Hepatocyte (in vitro differentiated cells): ENCODE measurements at regions not wholly inside any gene's neighbourhood (a gene's known extent, or its start where the extent isn't known, plus 50 kb on each side); places are given as distances from the start of the nearest gene placed in this dataset.

Experiments used
- DNase-seq: peaks from one replicate; pipeline ENCODE4 v3.0.0-alpha.2; 2016; ENCODE audit warnings: low spot score
- H2AFZ ChIP-seq: fragments of 200-600 bp; sonication (generic); 2 replicates; pipeline ENCODE4 v1.6.0; 2016; ENCODE audit warnings: antibody characterized with exemption, mild to moderate bottlenecking
- H3K27ac ChIP-seq: fragments of 200-600 bp; sonication (generic); 2 replicates; pipeline ENCODE4 v1.5.1; 2016; ENCODE audit warnings: mild to moderate bottlenecking
- H3K27me3 ChIP-seq: fragments of 200-600 bp; sonication (generic); 2 replicates; pipeline ENCODE4 v1.6.1; 2016
- H3K36me3 ChIP-seq: fragments of 200-600 bp; sonication (generic); replicated peaks from 2 replicates; pipeline ENCODE4 v1.5.1; 2016; ENCODE audit warnings: low read depth; ENCODE audit not compliant: insufficient read depth
- H3K4me1 ChIP-seq: fragments of 200-600 bp; sonication (generic); 2 replicates; pipeline ENCODE4 v1.5.1; 2016; ENCODE audit warnings: mild to moderate bottlenecking, moderate library complexity; ENCODE audit not compliant: insufficient read depth
- H3K4me2 ChIP-seq: fragments of 200-600 bp; sonication (generic); 2 replicates; pipeline ENCODE4 v1.6.0; 2016
- H3K4me3 ChIP-seq: fragments of 200-600 bp; sonication (generic); 2 replicates; pipeline ENCODE4 v1.5.1; 2016; ENCODE audit warnings: mild to moderate bottlenecking
- H3K79me2 ChIP-seq: fragments of 200-600 bp; sonication (generic); 2 replicates; pipeline ENCODE4 v1.6.0; 2017; ENCODE audit warnings: mild to moderate bottlenecking
- H3K9me2 ChIP-seq: fragments of 200-600 bp; sonication (generic); replicated peaks from 2 replicates; pipeline ENCODE4 v1.6.0; 2017; ENCODE audit warnings: mild to moderate bottlenecking; ENCODE audit not compliant: insufficient read depth
- H3K9me3 ChIP-seq: fragments of 200-600 bp; sonication (generic); 2 replicates; pipeline ENCODE4 v1.5.1; 2016; ENCODE audit warnings: low read depth, mild to moderate bottlenecking
- H4K20me1 ChIP-seq: fragments of 200-600 bp; sonication (generic); 2 replicates; pipeline ENCODE4 v1.6.0; 2016; ENCODE audit warnings: mild to moderate bottlenecking; ENCODE audit not compliant: insufficient read depth, poor library complexity, severe bottlenecking
- EZH2 ChIP-seq: fragments of 200-600 bp; sonication (generic); IDR thresholded peaks from 2 replicates; pipeline ENCODE4 v1.6.1; 2016; ENCODE audit warnings: antibody characterized with exemption, mild to moderate bottlenecking, borderline replicate concordance
- EZH2phosphoT487 ChIP-seq: fragments of 200-600 bp; sonication (generic); IDR thresholded peaks from one replicate; pipeline ENCODE4 v1.6.1; 2018; ENCODE audit warnings: antibody characterized with exemption, mild to moderate bottlenecking, low read depth, moderate library complexity; ENCODE audit not compliant: unreplicated experiment, severe bottlenecking
- WGBS: methylation state at CpG from one replicate; pipeline ENCODE4 v1.1.6; 2016; ENCODE audit warnings: low lambda C conversion rate; ENCODE audit errors: missing lambda C conversion rate; 5-methylcytosine and 5-hydroxymethylcytosine counted together
- TF ChIP-seq, protein P1 (sequence below): fragments of 200-600 bp; sonication (generic); IDR thresholded peaks from 2 replicates; pipeline ENCODE4 v1.5.1; 2016; ENCODE audit warnings: antibody characterized with exemption, mild to moderate bottlenecking; ENCODE audit not compliant: poor library complexity

DNA sequence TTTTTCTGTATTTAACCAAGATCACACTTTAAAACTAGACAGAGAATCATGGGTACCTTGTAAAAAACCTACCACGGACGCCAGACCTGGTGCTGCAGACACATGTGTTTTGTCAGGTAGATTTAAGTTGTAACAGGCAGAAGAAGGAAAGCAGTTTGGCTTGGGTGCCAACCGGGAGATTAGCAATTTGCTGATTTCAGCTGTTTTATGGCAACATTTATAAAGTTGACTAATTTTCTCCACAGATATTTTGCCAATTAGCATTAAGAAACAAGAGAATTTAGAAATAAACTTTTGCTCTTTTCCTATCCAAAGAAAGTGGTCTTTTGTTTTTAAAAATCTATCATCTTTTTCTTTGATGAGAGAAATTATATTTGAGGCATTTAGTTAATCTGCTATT lies 76.3 kb upstream of the STOX2 start:
- H3K9me3 ChIP-seq: no peaks in the 10 kb centered on the region
- H3K27me3 ChIP-seq: no peaks in the 10 kb centered on the region
- no peak overlapping the region for H3K4me3 ChIP-seq
- no peak for DNase-seq
- H2AFZ ChIP-seq: no peak overlapping the region
- no peaks in the 10 kb centered on the region for H3K36me3 ChIP-seq
- H3K9me2 ChIP-seq: no peaks in the 10 kb centered on the region
- H3K4me2 ChIP-seq: no peak overlapping the region
- H4K20me1 ChIP-seq: no peaks in the 10 kb centered on the region
- no peak for TF ChIP-seq EZH2
- TF ChIP-seq, protein P1, sequence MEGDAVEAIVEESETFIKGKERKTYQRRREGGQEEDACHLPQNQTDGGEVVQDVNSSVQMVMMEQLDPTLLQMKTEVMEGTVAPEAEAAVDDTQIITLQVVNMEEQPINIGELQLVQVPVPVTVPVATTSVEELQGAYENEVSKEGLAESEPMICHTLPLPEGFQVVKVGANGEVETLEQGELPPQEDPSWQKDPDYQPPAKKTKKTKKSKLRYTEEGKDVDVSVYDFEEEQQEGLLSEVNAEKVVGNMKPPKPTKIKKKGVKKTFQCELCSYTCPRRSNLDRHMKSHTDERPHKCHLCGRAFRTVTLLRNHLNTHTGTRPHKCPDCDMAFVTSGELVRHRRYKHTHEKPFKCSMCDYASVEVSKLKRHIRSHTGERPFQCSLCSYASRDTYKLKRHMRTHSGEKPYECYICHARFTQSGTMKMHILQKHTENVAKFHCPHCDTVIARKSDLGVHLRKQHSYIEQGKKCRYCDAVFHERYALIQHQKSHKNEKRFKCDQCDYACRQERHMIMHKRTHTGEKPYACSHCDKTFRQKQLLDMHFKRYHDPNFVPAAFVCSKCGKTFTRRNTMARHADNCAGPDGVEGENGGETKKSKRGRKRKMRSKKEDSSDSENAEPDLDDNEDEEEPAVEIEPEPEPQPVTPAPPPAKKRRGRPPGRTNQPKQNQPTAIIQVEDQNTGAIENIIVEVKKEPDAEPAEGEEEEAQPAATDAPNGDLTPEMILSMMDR: no peak
- TF ChIP-seq EZH2phosphoT487: no peak
- H3K4me1 ChIP-seq: peaks cover 1% of the 10 kb centered on the region
- WGBS: 49% methylated on average over 3 of the region's 3 CpGs
- H3K79me2 ChIP-seq: no peaks in the 10 kb centered on the region
- no peak overlapping the region for H3K27ac ChIP-seq

DNA sequence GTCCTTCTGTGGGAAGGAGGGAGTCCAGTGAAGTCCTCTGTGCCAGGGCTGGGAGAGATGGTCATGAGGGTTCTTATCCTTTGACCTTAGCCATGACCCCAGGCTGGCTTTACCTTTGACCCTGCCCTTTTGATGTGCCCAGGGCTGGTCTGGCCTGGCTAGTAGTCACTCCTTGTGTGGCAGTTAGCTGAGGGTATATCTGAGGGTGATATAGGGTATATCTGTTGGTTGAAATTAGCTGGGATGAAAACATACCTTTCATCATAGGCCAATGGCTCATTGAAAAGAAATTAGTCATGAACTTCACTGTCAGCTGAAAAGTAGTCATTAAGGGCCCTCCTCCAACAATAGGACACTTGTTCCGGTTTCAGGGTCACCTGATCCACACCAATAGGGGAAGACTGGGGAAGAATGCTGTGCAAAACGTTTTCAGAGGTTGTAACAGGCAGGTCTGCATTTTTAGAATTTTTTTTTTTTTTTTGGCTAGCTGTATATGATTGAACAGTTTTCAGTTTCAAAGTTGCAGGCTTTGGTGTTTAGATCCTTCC lies 74.6 kb upstream of the STOX2 start:
- H3K4me3 ChIP-seq: no peak overlapping the region
- H3K79me2 ChIP-seq: no peaks in the 10 kb centered on the region
- H3K27ac ChIP-seq: peak overlapping the region; percentile 53
- no peaks in the 10 kb centered on the region for H3K27me3 ChIP-seq
- H3K4me1 ChIP-seq: no peaks in the 10 kb centered on the region
- H4K20me1 ChIP-seq: no peaks in the 10 kb centered on the region
- TF ChIP-seq, protein P1: no peak
- TF ChIP-seq EZH2phosphoT487 (no peak), EZH2 (no peak)
- no peaks in the 10 kb centered on the region for H3K9me3 ChIP-seq
- no peak for DNase-seq
- no peak overlapping the region for H2AFZ ChIP-seq
- H3K36me3 ChIP-seq: no peaks in the 10 kb centered on the region
- no peaks in the 10 kb centered on the region for H3K9me2 ChIP-seq
- H3K4me2 ChIP-seq: no peak overlapping the region
- 51% methylated on average over 2 of the region's 2 CpGs for WGBS

DNA sequence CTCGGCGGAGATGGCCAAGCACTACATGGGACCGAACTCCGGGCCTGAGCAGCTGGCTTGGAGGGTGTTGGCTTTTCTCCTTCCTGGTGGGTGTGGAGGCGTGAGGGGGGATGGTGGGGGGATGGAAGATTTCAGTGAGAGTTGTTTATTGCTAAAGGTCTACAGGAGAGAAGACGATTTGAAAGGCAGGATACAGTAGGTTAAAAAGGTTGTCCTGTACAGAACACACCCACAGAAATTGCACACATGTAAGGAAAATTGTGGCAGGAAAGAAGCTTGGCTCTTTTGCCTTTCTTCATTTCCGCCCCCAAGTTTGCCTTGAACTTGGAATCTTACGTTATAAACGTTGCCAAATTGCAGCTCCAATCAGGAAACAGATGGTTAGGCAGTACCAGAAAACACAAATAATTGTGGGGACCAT lies 74.1 kb upstream of the STOX2 start:
- Histone ChIP-seq H4K20me1 (no peaks in the 10 kb centered on the region), H3K9me2 (no peaks in the 10 kb centered on the region), H3K4me2 (no peak overlapping the region), H3K4me1 (no peaks in the 10 kb centered on the region), H3K27me3 (no peaks in the 10 kb centered on the region), H3K4me3 (no peak overlapping the region), H3K27ac (peak overlapping the region; percentile 9), H3K36me3 (no peaks in the 10 kb centered on the region), H3K79me2 (no peaks in the 10 kb centered on the region), H2AFZ (no peak overlapping the region), H3K9me3 (no peaks in the 10 kb centered on the region)
- WGBS: 83% methylated on average over 9 of the region's 9 CpGs
- DNase-seq: no peak
- TF ChIP-seq EZH2 (no peak), EZH2phosphoT487 (no peak)
- TF ChIP-seq, protein P1: no peak
